ENCODE measurements at regions not wholly inside any gene's neighbourhood (a gene's known extent, or its start where the extent isn't known, plus 50 kb on each side); places are given as distances from the start of the nearest gene placed in this dataset.

DNA sequence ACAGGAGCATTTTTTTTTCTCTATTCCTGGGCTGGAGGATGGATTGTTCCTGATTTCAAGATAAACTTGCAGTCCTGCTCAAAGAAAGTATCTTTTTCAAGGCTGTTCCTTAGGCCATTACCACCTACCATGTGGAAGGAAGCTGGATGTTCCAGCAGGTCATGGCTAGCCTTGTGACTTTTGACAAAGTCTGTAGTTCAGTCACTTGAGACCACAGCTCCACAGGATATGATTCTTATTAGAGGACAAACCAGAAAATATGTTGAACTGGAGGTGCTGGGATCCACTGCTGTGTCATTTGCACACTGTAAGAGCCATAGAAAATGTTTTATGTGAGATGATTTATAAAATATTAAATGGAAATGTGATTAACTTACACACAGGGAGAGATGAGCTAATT lies 184.2 kb upstream of the ACO1 start (continued):
- TF ChIP-seq, protein P1, sequence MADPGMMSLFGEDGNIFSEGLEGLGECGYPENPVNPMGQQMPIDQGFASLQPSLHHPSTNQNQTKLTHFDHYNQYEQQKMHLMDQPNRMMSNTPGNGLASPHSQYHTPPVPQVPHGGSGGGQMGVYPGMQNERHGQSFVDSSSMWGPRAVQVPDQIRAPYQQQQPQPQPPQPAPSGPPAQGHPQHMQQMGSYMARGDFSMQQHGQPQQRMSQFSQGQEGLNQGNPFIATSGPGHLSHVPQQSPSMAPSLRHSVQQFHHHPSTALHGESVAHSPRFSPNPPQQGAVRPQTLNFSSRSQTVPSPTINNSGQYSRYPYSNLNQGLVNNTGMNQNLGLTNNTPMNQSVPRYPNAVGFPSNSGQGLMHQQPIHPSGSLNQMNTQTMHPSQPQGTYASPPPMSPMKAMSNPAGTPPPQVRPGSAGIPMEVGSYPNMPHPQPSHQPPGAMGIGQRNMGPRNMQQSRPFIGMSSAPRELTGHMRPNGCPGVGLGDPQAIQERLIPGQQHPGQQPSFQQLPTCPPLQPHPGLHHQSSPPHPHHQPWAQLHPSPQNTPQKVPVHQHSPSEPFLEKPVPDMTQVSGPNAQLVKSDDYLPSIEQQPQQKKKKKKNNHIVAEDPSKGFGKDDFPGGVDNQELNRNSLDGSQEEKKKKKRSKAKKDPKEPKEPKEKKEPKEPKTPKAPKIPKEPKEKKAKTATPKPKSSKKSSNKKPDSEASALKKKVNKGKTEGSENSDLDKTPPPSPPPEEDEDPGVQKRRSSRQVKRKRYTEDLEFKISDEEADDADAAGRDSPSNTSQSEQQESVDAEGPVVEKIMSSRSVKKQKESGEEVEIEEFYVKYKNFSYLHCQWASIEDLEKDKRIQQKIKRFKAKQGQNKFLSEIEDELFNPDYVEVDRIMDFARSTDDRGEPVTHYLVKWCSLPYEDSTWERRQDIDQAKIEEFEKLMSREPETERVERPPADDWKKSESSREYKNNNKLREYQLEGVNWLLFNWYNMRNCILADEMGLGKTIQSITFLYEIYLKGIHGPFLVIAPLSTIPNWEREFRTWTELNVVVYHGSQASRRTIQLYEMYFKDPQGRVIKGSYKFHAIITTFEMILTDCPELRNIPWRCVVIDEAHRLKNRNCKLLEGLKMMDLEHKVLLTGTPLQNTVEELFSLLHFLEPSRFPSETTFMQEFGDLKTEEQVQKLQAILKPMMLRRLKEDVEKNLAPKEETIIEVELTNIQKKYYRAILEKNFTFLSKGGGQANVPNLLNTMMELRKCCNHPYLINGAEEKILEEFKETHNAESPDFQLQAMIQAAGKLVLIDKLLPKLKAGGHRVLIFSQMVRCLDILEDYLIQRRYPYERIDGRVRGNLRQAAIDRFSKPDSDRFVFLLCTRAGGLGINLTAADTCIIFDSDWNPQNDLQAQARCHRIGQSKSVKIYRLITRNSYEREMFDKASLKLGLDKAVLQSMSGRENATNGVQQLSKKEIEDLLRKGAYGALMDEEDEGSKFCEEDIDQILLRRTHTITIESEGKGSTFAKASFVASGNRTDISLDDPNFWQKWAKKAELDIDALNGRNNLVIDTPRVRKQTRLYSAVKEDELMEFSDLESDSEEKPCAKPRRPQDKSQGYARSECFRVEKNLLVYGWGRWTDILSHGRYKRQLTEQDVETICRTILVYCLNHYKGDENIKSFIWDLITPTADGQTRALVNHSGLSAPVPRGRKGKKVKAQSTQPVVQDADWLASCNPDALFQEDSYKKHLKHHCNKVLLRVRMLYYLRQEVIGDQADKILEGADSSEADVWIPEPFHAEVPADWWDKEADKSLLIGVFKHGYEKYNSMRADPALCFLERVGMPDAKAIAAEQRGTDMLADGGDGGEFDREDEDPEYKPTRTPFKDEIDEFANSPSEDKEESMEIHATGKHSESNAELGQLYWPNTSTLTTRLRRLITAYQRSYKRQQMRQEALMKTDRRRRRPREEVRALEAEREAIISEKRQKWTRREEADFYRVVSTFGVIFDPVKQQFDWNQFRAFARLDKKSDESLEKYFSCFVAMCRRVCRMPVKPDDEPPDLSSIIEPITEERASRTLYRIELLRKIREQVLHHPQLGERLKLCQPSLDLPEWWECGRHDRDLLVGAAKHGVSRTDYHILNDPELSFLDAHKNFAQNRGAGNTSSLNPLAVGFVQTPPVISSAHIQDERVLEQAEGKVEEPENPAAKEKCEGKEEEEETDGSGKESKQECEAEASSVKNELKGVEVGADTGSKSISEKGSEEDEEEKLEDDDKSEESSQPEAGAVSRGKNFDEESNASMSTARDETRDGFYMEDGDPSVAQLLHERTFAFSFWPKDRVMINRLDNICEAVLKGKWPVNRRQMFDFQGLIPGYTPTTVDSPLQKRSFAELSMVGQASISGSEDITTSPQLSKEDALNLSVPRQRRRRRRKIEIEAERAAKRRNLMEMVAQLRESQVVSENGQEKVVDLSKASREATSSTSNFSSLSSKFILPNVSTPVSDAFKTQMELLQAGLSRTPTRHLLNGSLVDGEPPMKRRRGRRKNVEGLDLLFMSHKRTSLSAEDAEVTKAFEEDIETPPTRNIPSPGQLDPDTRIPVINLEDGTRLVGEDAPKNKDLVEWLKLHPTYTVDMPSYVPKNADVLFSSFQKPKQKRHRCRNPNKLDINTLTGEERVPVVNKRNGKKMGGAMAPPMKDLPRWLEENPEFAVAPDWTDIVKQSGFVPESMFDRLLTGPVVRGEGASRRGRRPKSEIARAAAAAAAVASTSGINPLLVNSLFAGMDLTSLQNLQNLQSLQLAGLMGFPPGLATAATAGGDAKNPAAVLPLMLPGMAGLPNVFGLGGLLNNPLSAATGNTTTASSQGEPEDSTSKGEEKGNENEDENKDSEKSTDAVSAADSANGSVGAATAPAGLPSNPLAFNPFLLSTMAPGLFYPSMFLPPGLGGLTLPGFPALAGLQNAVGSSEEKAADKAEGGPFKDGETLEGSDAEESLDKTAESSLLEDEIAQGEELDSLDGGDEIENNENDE (IDR thresholded peaks at IDR 0.05; ENCODE audit: low read depth, low read length) = no peak
- TF ChIP-seq KLF1 (tag; IDR thresholded peaks at IDR 0.05) = no peak
- no peak for TF ChIP-seq NFIX (CRISPR knock-in tag; IDR thresholded peaks at IDR 0.05; ENCODE audit: low read depth)
- TF ChIP-seq, protein P2, sequence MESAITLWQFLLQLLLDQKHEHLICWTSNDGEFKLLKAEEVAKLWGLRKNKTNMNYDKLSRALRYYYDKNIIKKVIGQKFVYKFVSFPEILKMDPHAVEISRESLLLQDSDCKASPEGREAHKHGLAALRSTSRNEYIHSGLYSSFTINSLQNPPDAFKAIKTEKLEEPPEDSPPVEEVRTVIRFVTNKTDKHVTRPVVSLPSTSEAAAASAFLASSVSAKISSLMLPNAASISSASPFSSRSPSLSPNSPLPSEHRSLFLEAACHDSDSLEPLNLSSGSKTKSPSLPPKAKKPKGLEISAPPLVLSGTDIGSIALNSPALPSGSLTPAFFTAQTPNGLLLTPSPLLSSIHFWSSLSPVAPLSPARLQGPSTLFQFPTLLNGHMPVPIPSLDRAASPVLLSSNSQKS (CRISPR knock-in tag; IDR thresholded peaks at IDR 0.05) = no peak
- no peak for TF ChIP-seq HDGF (IDR thresholded peaks at IDR 0.05)
- no peak for TF ChIP-seq ZNF263 (CRISPR knock-in tag; IDR thresholded peaks at IDR 0.05; ENCODE audit: borderline replicate concordance)

Measured in K562 (cell line).